ENCODE measurements at regions not wholly inside any gene's neighbourhood (a gene's known extent, or its start where the extent isn't known, plus 50 kb on each side); places are given as distances from the start of the nearest gene placed in this dataset.

DNA sequence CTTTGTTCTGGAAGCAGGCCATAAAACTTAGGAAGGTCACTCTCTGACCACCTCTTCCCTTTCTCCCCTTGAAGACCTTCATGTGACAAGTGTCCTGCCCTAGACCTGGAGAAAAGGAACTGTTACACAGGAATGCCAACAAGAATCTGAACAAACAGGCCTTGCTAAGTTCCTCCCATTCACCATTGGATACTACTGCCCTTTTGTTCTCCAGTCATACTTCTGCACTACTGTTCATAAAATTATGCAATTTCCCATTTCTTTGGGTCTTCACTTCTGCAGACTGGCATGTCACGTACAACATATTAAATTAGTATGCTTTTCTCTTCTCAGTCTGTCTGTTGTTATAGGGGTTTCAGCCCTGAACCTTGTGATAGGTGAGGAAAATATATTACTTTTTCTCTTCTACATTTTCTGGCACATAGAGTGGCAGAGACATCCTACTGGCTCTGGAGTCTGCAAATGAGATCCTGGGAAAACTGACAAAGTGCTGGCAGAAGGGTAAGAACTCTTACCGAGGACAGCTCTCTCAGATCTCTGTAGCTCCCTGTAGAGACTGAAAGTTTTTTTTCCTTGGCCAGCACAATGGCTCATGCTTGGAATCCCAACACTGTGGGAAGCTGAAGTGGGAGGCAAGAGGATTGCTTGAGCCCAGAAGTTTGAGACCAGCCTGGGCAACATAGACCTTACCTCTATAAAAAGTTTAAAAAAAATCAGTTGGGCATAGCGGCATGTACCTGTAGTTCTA is 87.6 kb upstream of the SPRY2 start:
- ATAC-seq (no peak), DNase-seq (no peak)
- POLR2A ChIA-PET (ENCODE audit: unreplicated experiment) = no interaction called here
- no peak overlapping the region for H3K9ac ChIP-seq (ENCODE audit: low read length)
- no peaks in the 10 kb centered on the region for H3F3A ChIP-seq (ENCODE audit: low read length, unreplicated experiment)
- no peaks in the 10 kb centered on the region for H3K79me2 ChIP-seq (ENCODE audit: low read length)
- no peaks in the 10 kb centered on the region for H3K9me2 ChIP-seq (replicated peaks; ENCODE audit: low read length)
- intact Hi-C loops (cut with micrococcal nuclease) = no loop called here
- TF ChIP-seq EZH2 (IDR thresholded peaks at IDR 0.05; ENCODE audit: low read length, unreplicated experiment) (no peak), EZH2phosphoT487 (IDR thresholded peaks at IDR 0.05; ENCODE audit: borderline replicate concordance, low read length) (no peak)
- TF ChIP-seq, protein P1, sequence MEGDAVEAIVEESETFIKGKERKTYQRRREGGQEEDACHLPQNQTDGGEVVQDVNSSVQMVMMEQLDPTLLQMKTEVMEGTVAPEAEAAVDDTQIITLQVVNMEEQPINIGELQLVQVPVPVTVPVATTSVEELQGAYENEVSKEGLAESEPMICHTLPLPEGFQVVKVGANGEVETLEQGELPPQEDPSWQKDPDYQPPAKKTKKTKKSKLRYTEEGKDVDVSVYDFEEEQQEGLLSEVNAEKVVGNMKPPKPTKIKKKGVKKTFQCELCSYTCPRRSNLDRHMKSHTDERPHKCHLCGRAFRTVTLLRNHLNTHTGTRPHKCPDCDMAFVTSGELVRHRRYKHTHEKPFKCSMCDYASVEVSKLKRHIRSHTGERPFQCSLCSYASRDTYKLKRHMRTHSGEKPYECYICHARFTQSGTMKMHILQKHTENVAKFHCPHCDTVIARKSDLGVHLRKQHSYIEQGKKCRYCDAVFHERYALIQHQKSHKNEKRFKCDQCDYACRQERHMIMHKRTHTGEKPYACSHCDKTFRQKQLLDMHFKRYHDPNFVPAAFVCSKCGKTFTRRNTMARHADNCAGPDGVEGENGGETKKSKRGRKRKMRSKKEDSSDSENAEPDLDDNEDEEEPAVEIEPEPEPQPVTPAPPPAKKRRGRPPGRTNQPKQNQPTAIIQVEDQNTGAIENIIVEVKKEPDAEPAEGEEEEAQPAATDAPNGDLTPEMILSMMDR (conservative IDR thresholded peaks at IDR 0.05; ENCODE audit: low read depth, low read length) = no peak
- no peaks in the 10 kb centered on the region for H4K20me1 ChIP-seq (ENCODE audit: low read length)
- H3K36me3 ChIP-seq (ENCODE audit: low read depth, low read length) = no peaks in the 10 kb centered on the region
- no TSS peak for BruUV-seq (replicated peaks)
- no peaks in the 10 kb centered on the region for H3K9me3 ChIP-seq (ENCODE audit: low read length)
- no peak overlapping the region for H3K4me2 ChIP-seq (ENCODE audit: low read length)
- H3K4me3 ChIP-seq (ENCODE audit: low read length) = no peak overlapping the region
- H3K4me1 ChIP-seq (ENCODE audit: insufficient read depth, low read length) = no peaks in the 10 kb centered on the region
- H2AFZ ChIP-seq (ENCODE audit: low read length) = no peak overlapping the region
- CTCF ChIA-PET = no interaction called here
- no peak overlapping the region for H3K27ac ChIP-seq (ENCODE audit: low read length)
- H3K27me3 ChIP-seq (ENCODE audit: low read length) = no peaks in the 10 kb centered on the region

DNA sequence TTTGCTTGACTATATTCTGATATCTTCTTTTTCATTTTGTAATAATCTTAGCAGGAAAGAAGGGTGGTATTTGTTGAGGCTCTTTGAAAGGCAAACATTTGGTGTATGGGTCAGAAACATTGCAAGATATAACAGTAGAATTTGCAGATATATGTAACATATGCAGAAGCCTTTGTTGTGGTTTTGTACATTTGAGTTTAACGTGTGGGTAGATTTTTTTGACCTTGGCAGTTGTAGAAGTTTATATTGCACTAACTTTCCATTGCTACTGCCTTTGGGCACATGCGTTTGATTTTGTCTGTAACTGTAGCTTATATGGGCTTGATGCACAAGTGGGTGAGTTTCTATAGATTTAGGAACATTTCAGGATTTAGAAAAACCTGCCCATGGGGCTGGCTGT is 78.5 kb upstream of the SPRY2 start:
- no peak overlapping the region for H3K4me3 ChIP-seq (ENCODE audit: low read length)
- H3K27ac ChIP-seq (ENCODE audit: low read length) = no peak overlapping the region
- H3K9ac ChIP-seq (ENCODE audit: low read length) = no peak overlapping the region
- no peak for DNase-seq
- H3F3A ChIP-seq (ENCODE audit: low read length, unreplicated experiment) = no peaks in the 10 kb centered on the region
- no peak overlapping the region for H2AFZ ChIP-seq (ENCODE audit: low read length)
- H3K4me1 ChIP-seq (ENCODE audit: insufficient read depth, low read length) = no peaks in the 10 kb centered on the region
- no peaks in the 10 kb centered on the region for H3K27me3 ChIP-seq (ENCODE audit: low read length)
- BruUV-seq (replicated peaks) = no TSS peak
- no peaks in the 10 kb centered on the region for H3K79me2 ChIP-seq (ENCODE audit: low read length)
- TF ChIP-seq EZH2 (IDR thresholded peaks at IDR 0.05; ENCODE audit: low read length, unreplicated experiment) (no peak), EZH2phosphoT487 (IDR thresholded peaks at IDR 0.05; ENCODE audit: borderline replicate concordance, low read length) (no peak)
- TF ChIP-seq, protein P1 (conservative IDR thresholded peaks at IDR 0.05; ENCODE audit: low read depth, low read length) = no peak
- no peaks in the 10 kb centered on the region for H3K36me3 ChIP-seq (ENCODE audit: low read depth, low read length)
- no peaks in the 10 kb centered on the region for H3K9me2 ChIP-seq (replicated peaks; ENCODE audit: low read length)
- no peak overlapping the region for H3K4me2 ChIP-seq (ENCODE audit: low read length)
- no peak for ATAC-seq
- intact Hi-C loops (cut with micrococcal nuclease) = no loop called here
- no peaks in the 10 kb centered on the region for H4K20me1 ChIP-seq (ENCODE audit: low read length)
- POLR2A ChIA-PET (ENCODE audit: unreplicated experiment) = no interaction called here
- no peaks in the 10 kb centered on the region for H3K9me3 ChIP-seq (ENCODE audit: low read length)
- CTCF ChIA-PET = no interaction called here

DNA sequence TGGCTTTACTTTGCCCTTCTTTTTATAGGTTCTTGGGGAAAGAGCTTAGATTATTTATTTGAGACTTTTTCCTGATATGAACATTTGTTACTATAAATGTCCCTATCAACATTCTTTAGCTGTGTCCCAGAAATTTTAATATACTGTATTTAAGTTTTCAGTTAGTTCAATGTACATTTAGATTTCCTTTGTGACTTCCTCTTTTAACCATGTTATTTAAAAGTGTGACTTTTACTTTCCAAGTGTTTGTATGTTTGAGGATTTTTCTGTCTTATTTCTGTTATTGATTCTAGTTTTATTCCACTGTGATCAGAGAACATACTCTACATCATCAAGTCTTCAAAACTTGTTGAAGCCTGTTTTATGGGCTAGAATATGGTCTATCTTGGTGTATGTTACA is 72.7 kb upstream of the SPRY2 start:
- DNase-seq (no peak), ATAC-seq (no peak)
- CTCF ChIA-PET = no interaction called here
- intact Hi-C loops (cut with micrococcal nuclease) = no loop called here
- H3K9me2 ChIP-seq (replicated peaks; ENCODE audit: low read length) = no peaks in the 10 kb centered on the region
- no peak overlapping the region for H3K4me3 ChIP-seq (ENCODE audit: low read length)
- no peaks in the 10 kb centered on the region for H3K79me2 ChIP-seq (ENCODE audit: low read length)
- no TSS peak for BruUV-seq (replicated peaks)
- TF ChIP-seq EZH2 (IDR thresholded peaks at IDR 0.05; ENCODE audit: low read length, unreplicated experiment) = no peak
- TF ChIP-seq EZH2phosphoT487 (IDR thresholded peaks at IDR 0.05; ENCODE audit: borderline replicate concordance, low read length) = no peak
- TF ChIP-seq, protein P1 (conservative IDR thresholded peaks at IDR 0.05; ENCODE audit: low read depth, low read length) = no peak
- H4K20me1 ChIP-seq (ENCODE audit: low read length) = no peaks in the 10 kb centered on the region
- no peaks in the 10 kb centered on the region for H3K4me1 ChIP-seq (ENCODE audit: insufficient read depth, low read length)
- H3K27ac ChIP-seq (ENCODE audit: low read length) = no peak overlapping the region
- H3K9ac ChIP-seq (ENCODE audit: low read length) = no peak overlapping the region
- POLR2A ChIA-PET (ENCODE audit: unreplicated experiment) = no interaction called here
- H3K4me2 ChIP-seq (ENCODE audit: low read length) = no peak overlapping the region
- H3K27me3 ChIP-seq (ENCODE audit: low read length) = no peaks in the 10 kb centered on the region
- no peaks in the 10 kb centered on the region for H3F3A ChIP-seq (ENCODE audit: low read length, unreplicated experiment)
- H3K9me3 ChIP-seq (ENCODE audit: low read length) = no peaks in the 10 kb centered on the region
- H3K36me3 ChIP-seq (ENCODE audit: low read depth, low read length) = no peaks in the 10 kb centered on the region
- H2AFZ ChIP-seq (ENCODE audit: low read length) = no peak overlapping the region
